SK-N-SH (cell line): ENCODE measurements at regions not wholly inside any gene's neighbourhood (a gene's known extent, or its start where the extent isn't known, plus 50 kb on each side); places are given as distances from the start of the nearest gene placed in this dataset.

Experiments used
- CTCF ChIA-PET: fragments of 300-600, 350-600 bp; formaldehyde crosslinking; extraction: SDS; loops from one replicate; lab custom pipeline; 2021; lab: Yijun Ruan, JAX
- POLR2A ChIA-PET: fragments of 350-600 bp; sonication (Branson Sonifier 250); formaldehyde crosslinking; extraction: SDS; loops from one replicate; lab custom pipeline; 2020; ENCODE audit warnings: antibody characterized with exemption, inconsistent platforms; lab: Yijun Ruan, JAX
- DNase-seq: peaks from one replicate; pipeline ENCODE4 v3.0.0; 2012
- H2AFZ ChIP-seq: fragments of 200-600 bp; sonication (generic); 2 replicates; pipeline ENCODE4 v1.8.1; 2016; ENCODE audit warnings: antibody characterized with exemption, mild to moderate bottlenecking, low read depth
- H3F3A ChIP-seq: fragments of 200-600 bp; sonication (generic); replicated peaks from 2 replicates; pipeline ENCODE3; 2016; ENCODE audit warnings: antibody characterized with exemption, mild to moderate bottlenecking; ENCODE audit not compliant: insufficient read depth
- H3K27ac ChIP-seq, 2 experiments: fragments of 200-500 bp in 1 of 2; fragments of 200-600 bp in 1 of 2; sonication (Bioruptor generic) in 1 of 2; sonication (generic), shearing (Covaris generic) in 1 of 2; 2 replicates each; pipeline versions ENCODE4 v1.5.1 to v1.6.1; 2014 to 2016; ENCODE audit warnings: low read depth in 2 of 2, inconsistent platforms in 1 of 2, low read length in 1 of 2, mild to moderate bottlenecking in 1 of 2, mixed read lengths in 1 of 2
- H3K27me3 ChIP-seq: fragments of 200-600 bp; sonication (generic), shearing (Covaris generic); 2 replicates; pipeline ENCODE4 v1.6.1; 2016; ENCODE audit warnings: mixed run types; ENCODE audit not compliant: insufficient read depth
- H3K36me3 ChIP-seq, 2 experiments: fragments of 200-500 bp in 1 of 2; fragments of 200-600 bp in 1 of 2; sonication (Bioruptor generic) in 1 of 2; sonication (generic) in 1 of 2; replicated peaks in 1 of 2; 2 replicates each; pipeline versions ENCODE3 to v1.5.1; 2014 to 2016; ENCODE audit warnings: low read length in 1 of 2, mild to moderate bottlenecking in 1 of 2; ENCODE audit not compliant: insufficient read depth in 2 of 2, control insufficient read depth in 1 of 2
- H3K4me1 ChIP-seq, 2 experiments: fragments of 200-500 bp in 1 of 2; fragments of 200-600 bp in 1 of 2; sonication (Bioruptor generic) in 1 of 2; sonication (generic), shearing (Covaris generic) in 1 of 2; 2 replicates each; pipeline versions ENCODE4 v1.5.1 to v1.6.1; 2014 to 2016; ENCODE audit warnings: low read depth in 1 of 2, low read length in 1 of 2, mixed run types in 1 of 2; ENCODE audit not compliant: insufficient read depth in 2 of 2, control insufficient read depth in 1 of 2
- H3K4me2 ChIP-seq: fragments of 200-600 bp; sonication (generic), shearing (Covaris generic); 2 replicates; pipeline ENCODE4 v1.6.1; 2017; ENCODE audit warnings: mixed run types
- H3K4me3 ChIP-seq, 2 experiments: fragments of 200-500 bp in 1 of 2; fragments of 200-600 bp in 1 of 2; sonication (Bioruptor generic) in 1 of 2; sonication (generic), shearing (Covaris generic) in 1 of 2; 2 replicates each; pipeline versions ENCODE4 v1.5.1 to v1.8.1; 2014 to 2016; ENCODE audit warnings: low read depth in 2 of 2, inconsistent platforms in 1 of 2, low read length in 1 of 2, mild to moderate bottlenecking in 1 of 2, mixed read lengths in 1 of 2, moderate library complexity in 1 of 2
- H3K79me2 ChIP-seq: fragments of 200-600 bp; sonication (generic); 2 replicates; pipeline ENCODE4 v1.8.1; 2017; ENCODE audit warnings: mild to moderate bottlenecking; ENCODE audit not compliant: insufficient read depth
- H3K9ac ChIP-seq: fragments of 200-600 bp; sonication (generic); 2 replicates; pipeline ENCODE4 v1.6.1; 2017; ENCODE audit warnings: mixed run types
- H3K9me2 ChIP-seq: fragments of 200-600 bp; sonication (generic); 2 replicates; pipeline ENCODE4 v1.6.1; 2017; ENCODE audit warnings: mixed run types
- H3K9me3 ChIP-seq: fragments of 200-600 bp; sonication (generic); 2 replicates; pipeline ENCODE4 v1.6.1; 2017; ENCODE audit warnings: mixed run types, mild to moderate bottlenecking, moderate library complexity
- H4K20me1 ChIP-seq: fragments of 200-600 bp; sonication (generic); 2 replicates; pipeline ENCODE4 v1.6.1; 2017; ENCODE audit warnings: mild to moderate bottlenecking, mixed run types; ENCODE audit not compliant: insufficient read depth
- CHD2 ChIP-seq: fragments of 150-350 bp; IDR thresholded peaks from 2 replicates; pipeline ENCODE4 v1.6.1; 2018; ENCODE audit warnings: low read length; ENCODE audit not compliant: partially characterized antibody
- FOXM1 ChIP-seq: IDR thresholded peaks from 2 replicates; pipeline ENCODE4 v1.4.0; 2012; ENCODE audit warnings: low read depth, mild to moderate bottlenecking
- GABPA ChIP-seq: IDR thresholded peaks from 2 replicates; pipeline ENCODE4 v1.4.0; 2012; ENCODE audit warnings: low read depth, mild to moderate bottlenecking
- MEF2A ChIP-seq: IDR thresholded peaks from 2 replicates; pipeline ENCODE4 v1.4.0; 2012; ENCODE audit warnings: low read depth, borderline replicate concordance
- NRF1 ChIP-seq: IDR thresholded peaks from 2 replicates; pipeline ENCODE4 v1.6.1; 2012; ENCODE audit warnings: low read depth, mild to moderate bottlenecking, low read length
- POLR2AphosphoS5 ChIP-seq: IDR thresholded peaks from 2 replicates; pipeline ENCODE4 v1.6.1; 2012; ENCODE audit warnings: low read depth, low read length
- RAD21 ChIP-seq: IDR thresholded peaks from 2 replicates; pipeline ENCODE4 v1.6.1; 2012; ENCODE audit warnings: mild to moderate bottlenecking, low read length
- SMC3 ChIP-seq: IDR thresholded peaks from 2 replicates; pipeline ENCODE4 v1.6.1; 2012; ENCODE audit warnings: low read depth, low read length, improper control_type of control experiment
- TAF1 ChIP-seq: IDR thresholded peaks from 2 replicates; pipeline ENCODE4 v1.6.1; 2012; ENCODE audit warnings: low read depth, mild to moderate bottlenecking, low read length, moderate library complexity, borderline replicate concordance
- TEAD4 ChIP-seq: IDR thresholded peaks from 2 replicates; pipeline ENCODE4 v1.4.0; 2012; ENCODE audit warnings: mild to moderate bottlenecking, borderline replicate concordance; ENCODE audit not compliant: insufficient read depth
- YY1 ChIP-seq: IDR thresholded peaks from 2 replicates; pipeline ENCODE4 v1.4.0; 2012; ENCODE audit warnings: low read depth, mild to moderate bottlenecking
- WGBS: methylation state at CpG from one replicate; pipeline ENCODE4 v1.1.6; 2017; ENCODE audit warnings: low lambda C conversion rate; 5-methylcytosine and 5-hydroxymethylcytosine counted together
- TF ChIP-seq, protein P1 (sequence below): IDR thresholded peaks from 2 replicates; pipeline ENCODE4; 2012
- TF ChIP-seq, protein P2 (sequence below): fragments of 200-600 bp; sonication (generic); IDR thresholded peaks from 2 replicates; pipeline ENCODE4 v1.6.1; 2017; ENCODE audit warnings: antibody characterized with exemption, mild to moderate bottlenecking, moderate library complexity
- TF ChIP-seq, protein P3 (sequence below): IDR thresholded peaks from 2 replicates; pipeline ENCODE4 v1.6.1; 2012; ENCODE audit warnings: mild to moderate bottlenecking, low read depth, low read length, moderate library complexity

DNA sequence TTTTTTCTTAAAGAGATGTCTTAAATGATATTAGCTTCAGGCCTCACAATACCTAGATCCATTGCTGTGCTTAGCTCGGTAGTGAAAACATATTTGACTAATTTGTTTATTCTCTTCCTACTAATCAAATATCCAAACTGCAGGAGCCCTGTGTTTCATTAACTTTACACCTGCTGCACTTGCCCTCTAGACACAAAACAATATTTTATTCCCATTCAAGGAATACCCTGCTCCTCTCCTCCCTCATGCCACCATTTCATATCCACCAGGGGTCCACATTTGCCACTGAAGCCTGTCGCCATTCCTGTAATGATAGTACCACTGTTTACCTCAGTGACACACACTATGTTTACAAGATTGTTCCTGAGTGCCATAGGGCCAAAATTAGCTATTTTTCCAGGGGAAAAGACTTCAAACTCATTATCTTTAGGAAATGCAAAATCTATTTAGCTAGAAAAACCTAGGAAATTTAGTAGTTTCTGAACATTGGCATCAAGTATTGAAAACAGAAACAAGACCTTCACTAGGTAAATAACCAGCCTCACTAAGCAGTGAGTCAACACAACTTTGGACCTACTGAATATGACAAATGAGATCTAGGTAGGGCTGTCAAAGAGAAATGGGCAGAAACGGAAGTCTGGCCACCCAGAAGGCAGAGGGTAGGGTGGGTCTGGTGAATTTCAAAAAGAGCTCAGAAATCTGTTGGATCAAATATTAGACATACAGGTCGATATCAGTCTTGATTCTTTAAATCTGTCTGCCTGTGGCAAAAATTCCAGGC is 134.6 kb upstream of the KCNK1 start:
- POLR2A ChIA-PET, result no interaction called here

DNA sequence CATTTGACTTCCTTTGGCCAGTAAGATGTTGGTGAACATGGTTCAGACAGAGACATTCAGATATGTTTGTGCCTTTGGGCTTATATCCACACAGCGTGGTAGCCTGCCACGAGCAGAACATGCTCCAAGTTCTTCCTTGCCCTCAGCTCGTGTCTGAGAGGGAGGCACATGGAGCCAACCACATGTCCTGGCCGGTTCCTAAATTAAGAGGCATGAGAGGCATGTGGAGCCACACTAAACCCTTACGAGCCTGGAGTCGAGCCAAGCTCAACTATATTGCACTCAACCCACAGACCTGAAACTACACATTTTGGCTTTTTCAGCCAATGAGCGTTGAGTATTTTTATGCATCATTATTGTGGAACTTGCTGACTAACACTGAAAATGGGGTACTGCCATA is 133.7 kb upstream of the KCNK1 start:
- no peaks in the 10 kb centered on the region for H3K9me2 ChIP-seq
- no peaks in the 10 kb centered on the region for H3K36me3 ChIP-seq
- H3K27ac ChIP-seq, result no peak overlapping the region
- no peak for DNase-seq
- H2AFZ ChIP-seq, result no peak overlapping the region
- H3K79me2 ChIP-seq, result no peaks in the 10 kb centered on the region
- no peaks in the 10 kb centered on the region for H4K20me1 ChIP-seq
- CTCF ChIA-PET, result interaction anchor here (1.4 to 1.8 kb wide), 2 partner anchors 40 to 311 kb away, joined by 4 to 11 read pairs; no protein-coding TSS in a partner anchor
- no peaks in the 10 kb centered on the region for H3F3A ChIP-seq
- no peak overlapping the region for H3K4me2 ChIP-seq
- H3K4me3 ChIP-seq, result no peak overlapping the region
- no peaks in the 10 kb centered on the region; a peak in 1 of 4 replicates for H3K4me1 ChIP-seq
- 42% methylated on average over 5 of the region's 7 CpGs for WGBS
- H3K9me3 ChIP-seq, result no peaks in the 10 kb centered on the region
- H3K9ac ChIP-seq, result no peak overlapping the region
- POLR2A ChIA-PET, result no interaction called here
- H3K27me3 ChIP-seq, result no peaks in the 10 kb centered on the region
- TF ChIP-seq, protein P1, sequence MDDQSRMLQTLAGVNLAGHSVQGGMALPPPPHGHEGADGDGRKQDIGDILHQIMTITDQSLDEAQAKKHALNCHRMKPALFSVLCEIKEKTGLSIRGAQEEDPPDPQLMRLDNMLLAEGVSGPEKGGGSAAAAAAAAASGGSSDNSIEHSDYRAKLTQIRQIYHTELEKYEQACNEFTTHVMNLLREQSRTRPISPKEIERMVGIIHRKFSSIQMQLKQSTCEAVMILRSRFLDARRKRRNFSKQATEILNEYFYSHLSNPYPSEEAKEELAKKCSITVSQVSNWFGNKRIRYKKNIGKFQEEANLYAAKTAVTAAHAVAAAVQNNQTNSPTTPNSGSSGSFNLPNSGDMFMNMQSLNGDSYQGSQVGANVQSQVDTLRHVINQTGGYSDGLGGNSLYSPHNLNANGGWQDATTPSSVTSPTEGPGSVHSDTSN, result no peak
- TF ChIP-seq SMC3 (no peak), YY1 (no peak), TAF1 (no peak), FOXM1 (no peak), CHD2 (no peak), TEAD4 (no peak), POLR2AphosphoS5 (no peak), NRF1 (no peak)
- TF ChIP-seq, protein P2, sequence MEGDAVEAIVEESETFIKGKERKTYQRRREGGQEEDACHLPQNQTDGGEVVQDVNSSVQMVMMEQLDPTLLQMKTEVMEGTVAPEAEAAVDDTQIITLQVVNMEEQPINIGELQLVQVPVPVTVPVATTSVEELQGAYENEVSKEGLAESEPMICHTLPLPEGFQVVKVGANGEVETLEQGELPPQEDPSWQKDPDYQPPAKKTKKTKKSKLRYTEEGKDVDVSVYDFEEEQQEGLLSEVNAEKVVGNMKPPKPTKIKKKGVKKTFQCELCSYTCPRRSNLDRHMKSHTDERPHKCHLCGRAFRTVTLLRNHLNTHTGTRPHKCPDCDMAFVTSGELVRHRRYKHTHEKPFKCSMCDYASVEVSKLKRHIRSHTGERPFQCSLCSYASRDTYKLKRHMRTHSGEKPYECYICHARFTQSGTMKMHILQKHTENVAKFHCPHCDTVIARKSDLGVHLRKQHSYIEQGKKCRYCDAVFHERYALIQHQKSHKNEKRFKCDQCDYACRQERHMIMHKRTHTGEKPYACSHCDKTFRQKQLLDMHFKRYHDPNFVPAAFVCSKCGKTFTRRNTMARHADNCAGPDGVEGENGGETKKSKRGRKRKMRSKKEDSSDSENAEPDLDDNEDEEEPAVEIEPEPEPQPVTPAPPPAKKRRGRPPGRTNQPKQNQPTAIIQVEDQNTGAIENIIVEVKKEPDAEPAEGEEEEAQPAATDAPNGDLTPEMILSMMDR, result no peak

More for the DNA sequence above, 134.6 kb upstream of the KCNK1 start:
- no peaks in the 10 kb centered on the region for H3K79me2 ChIP-seq
- no peaks in the 10 kb centered on the region for H3K27me3 ChIP-seq
- H3K36me3 ChIP-seq, result no peaks in the 10 kb centered on the region
- TF ChIP-seq RAD21 (0 out of 2 replicates have a peak, but pooled peaks have one; percentile 12), MEF2A (no peak), CHD2 (no peak), GABPA (no peak), YY1 (no peak)
- TF ChIP-seq, protein P3, sequence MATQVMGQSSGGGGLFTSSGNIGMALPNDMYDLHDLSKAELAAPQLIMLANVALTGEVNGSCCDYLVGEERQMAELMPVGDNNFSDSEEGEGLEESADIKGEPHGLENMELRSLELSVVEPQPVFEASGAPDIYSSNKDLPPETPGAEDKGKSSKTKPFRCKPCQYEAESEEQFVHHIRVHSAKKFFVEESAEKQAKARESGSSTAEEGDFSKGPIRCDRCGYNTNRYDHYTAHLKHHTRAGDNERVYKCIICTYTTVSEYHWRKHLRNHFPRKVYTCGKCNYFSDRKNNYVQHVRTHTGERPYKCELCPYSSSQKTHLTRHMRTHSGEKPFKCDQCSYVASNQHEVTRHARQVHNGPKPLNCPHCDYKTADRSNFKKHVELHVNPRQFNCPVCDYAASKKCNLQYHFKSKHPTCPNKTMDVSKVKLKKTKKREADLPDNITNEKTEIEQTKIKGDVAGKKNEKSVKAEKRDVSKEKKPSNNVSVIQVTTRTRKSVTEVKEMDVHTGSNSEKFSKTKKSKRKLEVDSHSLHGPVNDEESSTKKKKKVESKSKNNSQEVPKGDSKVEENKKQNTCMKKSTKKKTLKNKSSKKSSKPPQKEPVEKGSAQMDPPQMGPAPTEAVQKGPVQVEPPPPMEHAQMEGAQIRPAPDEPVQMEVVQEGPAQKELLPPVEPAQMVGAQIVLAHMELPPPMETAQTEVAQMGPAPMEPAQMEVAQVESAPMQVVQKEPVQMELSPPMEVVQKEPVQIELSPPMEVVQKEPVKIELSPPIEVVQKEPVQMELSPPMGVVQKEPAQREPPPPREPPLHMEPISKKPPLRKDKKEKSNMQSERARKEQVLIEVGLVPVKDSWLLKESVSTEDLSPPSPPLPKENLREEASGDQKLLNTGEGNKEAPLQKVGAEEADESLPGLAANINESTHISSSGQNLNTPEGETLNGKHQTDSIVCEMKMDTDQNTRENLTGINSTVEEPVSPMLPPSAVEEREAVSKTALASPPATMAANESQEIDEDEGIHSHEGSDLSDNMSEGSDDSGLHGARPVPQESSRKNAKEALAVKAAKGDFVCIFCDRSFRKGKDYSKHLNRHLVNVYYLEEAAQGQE, result no peak
- no peak overlapping the region for H3K4me3 ChIP-seq
- no peak overlapping the region for H3K4me2 ChIP-seq
- H4K20me1 ChIP-seq, result no peaks in the 10 kb centered on the region
- no peaks in the 10 kb centered on the region for H3F3A ChIP-seq
- H3K27ac ChIP-seq, result no peak overlapping the region
- no peaks in the 10 kb centered on the region for H3K9me3 ChIP-seq
- H2AFZ ChIP-seq, result no peak overlapping the region
- H3K4me1 ChIP-seq, result no peaks in the 10 kb centered on the region; a peak in 1 of 4 replicates
- WGBS, result 33% methylated on average over 4 of the region's 4 CpGs
- no peak for DNase-seq
- H3K9me2 ChIP-seq, result no peaks in the 10 kb centered on the region
- no peak overlapping the region for H3K9ac ChIP-seq
- CTCF ChIA-PET, result interaction anchor here (0.6 to 1.8 kb wide), 5 partner anchors 16 to 999 kb away, joined by 3 to 11 read pairs (median 4); no protein-coding TSS in a partner anchor
